GM23338 (cell line): ENCODE measurements at regions not wholly inside any gene's neighbourhood (a gene's known extent, or its start where the extent isn't known, plus 50 kb on each side); places are given as distances from the start of the nearest gene placed in this dataset.

Source experiments
- ATAC-seq: fragments of 200-7000 bp; cut with Tn5 transposase; 3 replicates; pipeline ENCODE4 v1.9.1; 2020
- DNase-seq: peaks from one replicate; pipeline ENCODE4 v3.0.0-alpha.2; 2015; ENCODE audit warnings: low spot score
- H2AFZ ChIP-seq: fragments of 200-600 bp; sonication (generic); 2 replicates; pipeline ENCODE4 v1.8.0; 2016; ENCODE audit warnings: antibody characterized with exemption, mild to moderate bottlenecking, moderate library complexity
- H3F3A ChIP-seq: fragments of 200-600 bp; sonication (generic); replicated peaks from 2 replicates; pipeline ENCODE4 v1.8.0; 2017; ENCODE audit warnings: antibody characterized with exemption, mixed run types, low read depth
- H3K27ac ChIP-seq: fragments of 200-600 bp; sonication (generic); 2 replicates; pipeline ENCODE4 v1.6.1; 2016; ENCODE audit warnings: low read depth
- H3K27me3 ChIP-seq: fragments of 200-600 bp; sonication (generic); 2 replicates; pipeline ENCODE4 v1.8.0; 2016; ENCODE audit warnings: mild to moderate bottlenecking, mixed run types, moderate library complexity; ENCODE audit not compliant: insufficient read depth
- H3K36me3 ChIP-seq: fragments of 200-600 bp; sonication (generic); 2 replicates; pipeline ENCODE4 v1.8.0; 2016; ENCODE audit warnings: mild to moderate bottlenecking; ENCODE audit not compliant: insufficient read depth
- H3K4me1 ChIP-seq: fragments of 200-600 bp; sonication (generic); 2 replicates; pipeline ENCODE4 v1.8.0; 2016; ENCODE audit warnings: mild to moderate bottlenecking, moderate library complexity; ENCODE audit not compliant: insufficient read depth
- H3K4me2 ChIP-seq: fragments of 200-600 bp; sonication (generic); 2 replicates; pipeline ENCODE4 v1.7.1; 2017; ENCODE audit warnings: mixed run types
- H3K4me3 ChIP-seq: fragments of 200-600 bp; sonication (generic); 2 replicates; pipeline ENCODE4 v1.6.1; 2016; ENCODE audit warnings: mixed run types
- H3K79me2 ChIP-seq: fragments of 200-600 bp; sonication (generic); replicated peaks from 2 replicates; pipeline ENCODE4 v1.8.0; 2017; ENCODE audit warnings: mild to moderate bottlenecking; ENCODE audit not compliant: insufficient read depth
- H3K9me2 ChIP-seq: fragments of 200-600 bp; sonication (generic); 2 replicates; pipeline ENCODE4 v1.8.0; 2017; ENCODE audit not compliant: insufficient read depth
- H4K20me1 ChIP-seq: fragments of 200-600 bp; sonication (generic); replicated peaks from 2 replicates; pipeline ENCODE4 v1.8.0; 2017; ENCODE audit warnings: mild to moderate bottlenecking; ENCODE audit not compliant: insufficient read depth
- H3K27ac Mint-ChIP-seq: 2 replicates; pipeline ENCODE4 v1.8.0; 2020; ENCODE audit warnings: inconsistent platforms, mild to moderate bottlenecking, moderate library complexity, mixed read lengths
- H3K27me3 Mint-ChIP-seq: 3 replicates; pipeline ENCODE4 v1.8.0; 2022; ENCODE audit warnings: low read depth, mild to moderate bottlenecking, moderate library complexity, mixed read lengths, inconsistent platforms; ENCODE audit not compliant: insufficient read depth, poor library complexity
- H3K36me3 Mint-ChIP-seq: 3 replicates; pipeline ENCODE4 v1.8.0; 2021; ENCODE audit warnings: low read depth, mild to moderate bottlenecking, inconsistent platforms, moderate library complexity, mixed read lengths
- H3K4me1 Mint-ChIP-seq: 3 replicates; pipeline ENCODE4 v1.8.0; 2020; ENCODE audit warnings: mild to moderate bottlenecking, inconsistent platforms, mixed read lengths
- H3K4me3 Mint-ChIP-seq: 3 replicates; pipeline ENCODE4 v1.8.0; 2021; ENCODE audit warnings: moderate library complexity, mild to moderate bottlenecking, inconsistent platforms, mixed read lengths
- H3K9me3 Mint-ChIP-seq: 3 replicates; pipeline ENCODE4 v1.8.0; 2020; ENCODE audit warnings: moderate library complexity, mild to moderate bottlenecking, inconsistent platforms, mixed read lengths
- CREB1 ChIP-seq: fragments of 250-450 bp; sonication (Bioruptor Pico); IDR thresholded peaks from 2 replicates; pipeline ENCODE4 v1.5.0; 2020; ENCODE audit warnings: low read depth, mild to moderate bottlenecking, moderate library complexity
- EZH2 ChIP-seq: fragments of 200-600 bp; sonication (generic); IDR thresholded peaks from one replicate; pipeline ENCODE4 v1.8.0; 2017; ENCODE audit warnings: antibody characterized with exemption, mild to moderate bottlenecking, low read depth; ENCODE audit not compliant: unreplicated experiment
- STAT1 ChIP-seq: IDR thresholded peaks from one replicate; pipeline ENCODE4 v1.6.1; 2016; ENCODE audit warnings: antibody characterized with exemption; ENCODE audit not compliant: unreplicated experiment
- TF ChIP-seq, protein P1 (sequence below): fragments of 250-450 bp; sonication (Bioruptor Pico); IDR thresholded peaks from 2 replicates; pipeline ENCODE4 v1.5.0; 2020; ENCODE audit warnings: mild to moderate bottlenecking, moderate library complexity
- TF ChIP-seq, protein P2 (sequence below): IDR thresholded peaks from one replicate; pipeline ENCODE4 v1.6.1; 2018; ENCODE audit warnings: antibody characterized with exemption; ENCODE audit not compliant: unreplicated experiment

DNA sequence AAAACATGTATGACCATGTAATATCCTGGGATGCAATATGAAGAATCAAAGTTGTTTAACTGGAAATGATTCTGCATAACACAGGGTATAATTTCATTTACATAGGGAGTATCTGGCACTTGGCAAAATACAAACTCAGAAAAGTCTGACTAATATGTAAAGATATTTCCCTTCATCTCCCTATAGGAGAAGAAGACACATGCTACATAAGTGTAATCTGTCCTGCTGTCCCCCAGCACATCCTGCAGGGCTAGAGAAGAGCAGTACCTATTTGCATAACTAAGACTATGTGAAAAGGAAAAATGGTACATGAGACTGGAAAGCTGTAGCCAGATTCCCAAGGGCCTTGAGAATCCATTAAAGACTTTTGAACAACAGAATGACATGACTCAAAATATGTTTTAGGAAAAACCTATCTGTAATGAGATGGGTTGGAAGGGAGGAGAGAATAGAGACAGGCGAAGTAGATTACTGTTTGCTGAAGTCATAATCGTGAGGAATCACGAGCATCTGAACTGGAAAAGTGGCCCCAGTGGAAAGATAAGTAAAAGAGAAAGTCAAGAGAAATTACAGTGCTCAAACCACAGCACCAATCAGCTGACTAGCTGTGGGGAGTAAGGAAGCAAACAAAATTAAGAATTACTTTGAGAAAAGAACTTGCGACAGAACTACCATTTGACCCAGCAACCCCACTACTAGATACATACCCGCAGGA, 155.1 kb upstream of the HMGA2 start (continued):
- TF ChIP-seq, protein P1, sequence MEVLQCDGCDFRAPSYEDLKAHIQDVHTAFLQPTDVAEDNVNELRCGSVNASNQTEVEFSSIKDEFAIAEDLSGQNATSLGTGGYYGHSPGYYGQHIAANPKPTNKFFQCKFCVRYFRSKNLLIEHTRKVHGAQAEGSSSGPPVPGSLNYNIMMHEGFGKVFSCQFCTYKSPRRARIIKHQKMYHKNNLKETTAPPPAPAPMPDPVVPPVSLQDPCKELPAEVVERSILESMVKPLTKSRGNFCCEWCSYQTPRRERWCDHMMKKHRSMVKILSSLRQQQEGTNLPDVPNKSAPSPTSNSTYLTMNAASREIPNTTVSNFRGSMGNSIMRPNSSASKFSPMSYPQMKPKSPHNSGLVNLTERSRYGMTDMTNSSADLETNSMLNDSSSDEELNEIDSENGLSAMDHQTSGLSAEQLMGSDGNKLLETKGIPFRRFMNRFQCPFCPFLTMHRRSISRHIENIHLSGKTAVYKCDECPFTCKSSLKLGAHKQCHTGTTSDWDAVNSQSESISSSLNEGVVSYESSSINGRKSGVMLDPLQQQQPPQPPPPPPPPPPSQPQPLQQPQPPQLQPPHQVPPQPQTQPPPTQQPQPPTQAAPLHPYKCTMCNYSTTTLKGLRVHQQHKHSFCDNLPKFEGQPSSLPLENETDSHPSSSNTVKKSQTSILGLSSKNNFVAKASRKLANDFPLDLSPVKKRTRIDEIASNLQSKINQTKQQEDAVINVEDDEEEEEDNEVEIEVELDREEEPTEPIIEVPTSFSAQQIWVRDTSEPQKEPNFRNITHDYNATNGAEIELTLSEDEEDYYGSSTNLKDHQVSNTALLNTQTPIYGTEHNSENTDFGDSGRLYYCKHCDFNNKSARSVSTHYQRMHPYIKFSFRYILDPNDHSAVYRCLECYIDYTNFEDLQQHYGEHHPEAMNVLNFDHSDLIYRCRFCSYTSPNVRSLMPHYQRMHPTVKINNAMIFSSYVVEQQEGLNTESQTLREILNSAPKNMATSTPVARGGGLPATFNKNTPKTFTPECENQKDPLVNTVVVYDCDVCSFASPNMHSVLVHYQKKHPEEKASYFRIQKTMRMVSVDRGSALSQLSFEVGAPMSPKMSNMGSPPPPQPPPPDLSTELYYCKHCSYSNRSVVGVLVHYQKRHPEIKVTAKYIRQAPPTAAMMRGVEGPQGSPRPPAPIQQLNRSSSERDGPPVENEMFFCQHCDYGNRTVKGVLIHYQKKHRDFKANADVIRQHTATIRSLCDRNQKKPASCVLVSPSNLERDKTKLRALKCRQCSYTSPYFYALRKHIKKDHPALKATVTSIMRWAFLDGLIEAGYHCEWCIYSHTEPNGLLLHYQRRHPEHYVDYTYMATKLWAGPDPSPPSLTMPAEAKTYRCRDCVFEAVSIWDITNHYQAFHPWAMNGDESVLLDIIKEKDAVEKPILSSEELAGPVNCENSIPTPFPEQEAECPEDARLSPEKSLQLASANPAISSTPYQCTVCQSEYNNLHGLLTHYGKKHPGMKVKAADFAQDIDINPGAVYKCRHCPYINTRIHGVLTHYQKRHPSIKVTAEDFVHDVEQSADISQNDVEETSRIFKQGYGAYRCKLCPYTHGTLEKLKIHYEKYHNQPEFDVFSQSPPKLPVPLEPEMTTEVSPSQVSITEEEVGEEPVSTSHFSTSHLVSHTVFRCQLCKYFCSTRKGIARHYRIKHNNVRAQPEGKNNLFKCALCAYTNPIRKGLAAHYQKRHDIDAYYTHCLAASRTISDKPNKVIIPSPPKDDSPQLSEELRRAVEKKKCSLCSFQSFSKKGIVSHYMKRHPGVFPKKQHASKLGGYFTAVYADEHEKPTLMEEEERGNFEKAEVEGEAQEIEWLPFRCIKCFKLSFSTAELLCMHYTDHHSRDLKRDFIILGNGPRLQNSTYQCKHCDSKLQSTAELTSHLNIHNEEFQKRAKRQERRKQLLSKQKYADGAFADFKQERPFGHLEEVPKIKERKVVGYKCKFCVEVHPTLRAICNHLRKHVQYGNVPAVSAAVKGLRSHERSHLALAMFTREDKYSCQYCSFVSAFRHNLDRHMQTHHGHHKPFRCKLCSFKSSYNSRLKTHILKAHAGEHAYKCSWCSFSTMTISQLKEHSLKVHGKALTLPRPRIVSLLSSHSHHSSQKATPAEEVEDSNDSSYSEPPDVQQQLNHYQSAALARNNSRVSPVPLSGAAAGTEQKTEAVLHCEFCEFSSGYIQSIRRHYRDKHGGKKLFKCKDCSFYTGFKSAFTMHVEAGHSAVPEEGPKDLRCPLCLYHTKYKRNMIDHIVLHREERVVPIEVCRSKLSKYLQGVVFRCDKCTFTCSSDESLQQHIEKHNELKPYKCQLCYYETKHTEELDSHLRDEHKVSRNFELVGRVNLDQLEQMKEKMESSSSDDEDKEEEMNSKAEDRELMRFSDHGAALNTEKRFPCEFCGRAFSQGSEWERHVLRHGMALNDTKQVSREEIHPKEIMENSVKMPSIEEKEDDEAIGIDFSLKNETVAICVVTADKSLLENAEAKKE (CRISPR knock-in tag) = no peak
- TF ChIP-seq EZH2 = no peak

DNA sequence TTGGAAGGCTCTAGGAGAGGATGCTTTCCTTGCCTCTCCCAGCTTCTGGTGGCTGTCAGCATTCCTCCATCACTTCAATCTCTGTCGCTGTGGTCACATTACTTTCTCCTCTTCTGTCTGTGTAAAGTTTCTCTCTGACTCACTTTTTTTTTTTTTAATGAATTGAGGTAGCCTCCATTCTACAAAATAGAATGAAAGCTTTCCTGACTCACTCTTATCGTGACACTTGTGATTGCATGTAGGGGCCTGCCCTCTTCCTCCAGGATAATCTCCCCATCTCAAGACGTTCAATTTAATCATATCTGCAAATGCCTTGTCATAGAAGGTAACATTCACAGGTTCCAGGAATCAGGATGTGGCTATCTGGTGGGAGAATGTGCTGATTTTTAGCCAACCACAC, 153.5 kb upstream of the HMGA2 start:
- Histone ChIP-seq H3K4me1 (peaks cover 12% of the 10 kb centered on the region), H3K36me3 (no peaks in the 10 kb centered on the region), H3K9me2 (no peaks in the 10 kb centered on the region), H3K27ac (no peak overlapping the region), H3F3A (no peaks in the 10 kb centered on the region), H2AFZ (no peak overlapping the region), H4K20me1 (no peaks in the 10 kb centered on the region), H3K27me3 (no peaks in the 10 kb centered on the region), H3K79me2 (no peaks in the 10 kb centered on the region), H3K4me2 (no peak overlapping the region), H3K4me3 (no peak overlapping the region)
- H3K27ac Mint-ChIP-seq = no peak overlapping the region
- no peaks in the 10 kb centered on the region for H3K36me3 Mint-ChIP-seq
- ATAC-seq (no peak), DNase-seq (no peak)
- no peaks in the 10 kb centered on the region for H3K9me3 Mint-ChIP-seq
- no peaks in the 10 kb centered on the region for H3K27me3 Mint-ChIP-seq
- peaks cover 15% of the 10 kb centered on the region for H3K4me1 Mint-ChIP-seq
- no peak overlapping the region for H3K4me3 Mint-ChIP-seq
- TF ChIP-seq STAT1 (no peak), CREB1 (CRISPR knock-in tag) (no peak)
- TF ChIP-seq, protein P2, sequence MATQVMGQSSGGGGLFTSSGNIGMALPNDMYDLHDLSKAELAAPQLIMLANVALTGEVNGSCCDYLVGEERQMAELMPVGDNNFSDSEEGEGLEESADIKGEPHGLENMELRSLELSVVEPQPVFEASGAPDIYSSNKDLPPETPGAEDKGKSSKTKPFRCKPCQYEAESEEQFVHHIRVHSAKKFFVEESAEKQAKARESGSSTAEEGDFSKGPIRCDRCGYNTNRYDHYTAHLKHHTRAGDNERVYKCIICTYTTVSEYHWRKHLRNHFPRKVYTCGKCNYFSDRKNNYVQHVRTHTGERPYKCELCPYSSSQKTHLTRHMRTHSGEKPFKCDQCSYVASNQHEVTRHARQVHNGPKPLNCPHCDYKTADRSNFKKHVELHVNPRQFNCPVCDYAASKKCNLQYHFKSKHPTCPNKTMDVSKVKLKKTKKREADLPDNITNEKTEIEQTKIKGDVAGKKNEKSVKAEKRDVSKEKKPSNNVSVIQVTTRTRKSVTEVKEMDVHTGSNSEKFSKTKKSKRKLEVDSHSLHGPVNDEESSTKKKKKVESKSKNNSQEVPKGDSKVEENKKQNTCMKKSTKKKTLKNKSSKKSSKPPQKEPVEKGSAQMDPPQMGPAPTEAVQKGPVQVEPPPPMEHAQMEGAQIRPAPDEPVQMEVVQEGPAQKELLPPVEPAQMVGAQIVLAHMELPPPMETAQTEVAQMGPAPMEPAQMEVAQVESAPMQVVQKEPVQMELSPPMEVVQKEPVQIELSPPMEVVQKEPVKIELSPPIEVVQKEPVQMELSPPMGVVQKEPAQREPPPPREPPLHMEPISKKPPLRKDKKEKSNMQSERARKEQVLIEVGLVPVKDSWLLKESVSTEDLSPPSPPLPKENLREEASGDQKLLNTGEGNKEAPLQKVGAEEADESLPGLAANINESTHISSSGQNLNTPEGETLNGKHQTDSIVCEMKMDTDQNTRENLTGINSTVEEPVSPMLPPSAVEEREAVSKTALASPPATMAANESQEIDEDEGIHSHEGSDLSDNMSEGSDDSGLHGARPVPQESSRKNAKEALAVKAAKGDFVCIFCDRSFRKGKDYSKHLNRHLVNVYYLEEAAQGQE = no peak
